Activated T-helper 9 cell treated with anti-CD3 and anti-CD28 coated beads, Interleukin-2, amount 50 U/mL, for 16 hours (primary cell): ENCODE measurements at regions not wholly inside any gene's neighbourhood (a gene's known extent, or its start where the extent isn't known, plus 50 kb on each side); places are given as distances from the start of the nearest gene placed in this dataset.
"Not testable (repeated sequence)": the region's sequence is repeated elsewhere in the genome, so short reads cannot be mapped to it uniquely, and the experiment has no call there.

Experiments used
- DNase-seq: peaks from one replicate; pipeline ENCODE4 v3.0.0-alpha.2; 2020; ENCODE audit warnings: low read depth

- no peak for DNase-seq
These were observed 358.2 kb downstream of the EDEM1 start for GRCh38 chr3:5545719-5546118.

DNA sequence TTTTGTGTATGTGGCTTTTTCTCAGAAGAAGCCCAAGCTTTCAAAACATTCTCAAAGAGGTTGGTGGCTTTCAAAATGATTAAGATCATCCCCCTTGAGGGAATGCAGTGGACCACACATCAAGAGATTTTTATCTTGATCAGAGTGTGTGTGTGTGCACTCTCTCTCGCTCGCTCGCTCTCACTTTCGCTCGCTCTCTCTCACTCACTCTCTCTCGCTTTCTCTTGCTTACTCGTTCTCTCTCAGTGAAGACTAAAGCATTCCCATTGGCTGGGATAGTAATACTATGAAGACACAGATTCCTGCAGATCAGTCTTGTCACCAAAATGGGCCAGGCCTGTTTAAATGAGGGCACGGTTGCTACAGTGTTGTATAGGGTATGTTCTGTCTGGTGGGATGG, 365.7 kb downstream of the EDEM1 start:
- no peak for DNase-seq

- no peak for DNase-seq
These were observed 366.8 kb downstream of the EDEM1 start for GRCh38 chr3:5554245-5554747.

DNA sequence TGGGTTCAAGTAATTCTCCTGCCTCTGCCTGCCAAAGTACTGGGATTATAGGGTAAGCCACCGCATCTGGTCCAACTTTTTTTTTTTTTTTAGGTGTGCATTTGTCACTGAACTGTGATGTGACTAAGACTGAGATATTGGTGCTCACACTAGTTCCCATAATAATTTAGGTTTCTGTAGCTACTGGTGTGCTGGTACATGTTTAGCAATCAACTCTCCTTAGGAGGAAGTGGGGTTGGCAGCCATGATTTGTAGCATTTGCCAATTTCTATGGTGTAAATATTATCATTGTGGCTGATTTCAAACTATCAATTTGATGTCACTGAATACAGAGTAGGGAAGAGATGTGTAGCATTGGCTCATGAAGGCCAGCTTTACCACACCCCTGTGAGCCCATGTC, 372.7 kb downstream of the EDEM1 start:
- no peak for DNase-seq

DNA sequence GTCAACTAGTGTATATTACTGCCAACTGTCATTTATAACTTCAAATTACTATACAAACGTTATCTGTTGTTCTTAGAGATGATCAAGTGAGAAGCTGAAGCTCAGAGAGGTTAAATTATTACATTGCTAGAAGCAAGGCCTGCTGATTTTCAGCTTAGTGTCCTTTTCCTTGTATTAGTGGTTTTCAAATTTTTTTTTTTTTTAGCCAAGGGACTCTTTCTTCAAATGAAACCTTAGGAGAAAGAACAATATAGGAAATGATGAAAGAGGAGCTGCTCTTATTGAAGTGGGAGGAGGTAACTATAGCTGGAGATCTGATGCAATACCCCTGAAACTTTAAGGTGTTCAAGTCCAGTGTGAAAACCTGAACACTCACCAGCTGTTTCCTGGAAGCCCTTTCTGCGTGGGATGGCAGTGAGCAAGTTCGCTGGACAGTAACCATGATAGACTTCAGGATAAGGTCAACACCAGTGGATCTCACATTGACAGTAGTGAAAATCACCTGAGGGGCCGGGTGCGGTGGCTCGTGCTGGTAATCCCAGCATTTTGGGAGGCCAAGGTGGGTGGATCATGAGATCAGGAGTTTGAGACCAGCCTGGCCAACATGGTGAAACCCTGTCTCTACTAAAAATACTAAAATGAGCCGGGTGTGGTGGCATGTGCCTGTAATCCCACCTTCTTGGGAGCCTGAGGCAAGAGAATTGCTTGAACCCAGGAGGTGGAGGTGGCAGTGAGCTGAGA, 376.2 kb downstream of the EDEM1 start:
- no peak for DNase-seq

DNA sequence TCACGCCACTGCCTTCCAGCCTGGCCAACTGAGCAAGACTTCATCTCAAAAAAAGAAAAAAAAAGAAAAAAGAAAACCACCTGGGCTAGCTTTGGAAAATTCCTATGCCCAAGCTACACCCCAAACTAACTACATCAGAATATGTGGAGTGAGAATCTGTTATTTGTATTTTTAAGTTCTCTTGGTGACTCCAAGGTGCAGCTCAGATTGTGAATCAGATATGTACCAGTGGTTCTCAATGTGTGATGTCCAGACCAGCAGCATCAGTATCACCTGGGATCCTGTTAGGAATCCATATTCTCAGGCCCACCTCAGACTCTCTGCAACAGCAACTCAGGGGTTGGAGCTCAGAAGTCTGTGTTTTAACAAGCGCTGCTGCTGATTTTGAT, 376.8 kb downstream of the EDEM1 start:
- no peak for DNase-seq

DNA sequence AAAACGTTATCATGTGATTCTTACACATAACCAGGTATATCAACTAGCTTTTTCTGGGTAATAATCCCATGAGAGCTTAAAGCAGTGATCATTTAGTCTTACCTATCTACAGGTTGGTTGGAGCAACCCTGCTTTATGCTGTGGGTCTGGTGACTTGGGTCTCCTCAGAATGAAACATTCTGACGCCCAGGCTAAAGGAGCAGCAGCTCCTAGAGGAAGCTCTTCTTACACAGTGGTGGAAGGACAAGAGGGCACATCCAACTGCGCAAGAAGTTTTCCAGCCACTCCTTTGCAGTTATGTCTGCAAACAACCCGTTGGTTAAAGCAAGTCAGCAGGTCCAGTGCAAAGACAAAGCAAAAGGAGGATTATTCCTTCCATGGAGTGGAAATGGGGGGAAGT, 377.5 kb downstream of the EDEM1 start:
- DNase-seq: no peak

DNA sequence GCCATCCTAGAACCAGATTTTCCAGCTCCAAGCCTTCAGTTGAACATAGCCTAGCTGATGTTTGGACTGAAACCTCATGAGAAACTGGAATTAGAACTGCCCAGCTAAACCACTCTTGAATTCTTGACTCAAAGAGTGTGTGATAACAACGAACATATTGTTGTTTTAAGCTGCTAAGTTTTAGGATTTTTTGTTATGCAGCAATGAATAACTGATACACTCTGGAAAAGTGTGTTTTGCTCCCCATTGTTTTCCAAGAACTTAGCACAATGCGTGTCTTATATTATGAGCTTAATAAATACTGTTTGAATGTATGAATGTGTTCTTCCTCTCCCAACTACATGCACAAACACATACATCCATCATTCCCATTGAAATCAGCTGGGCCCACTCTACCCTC, 379.6 kb downstream of the EDEM1 start:
- no peak for DNase-seq

GRCh38 chr3:5568451-5568850, 380.9 kb downstream of the EDEM1 start:
- DNase-seq: no peak

GRCh38 chr3:5569152-5569551, 381.6 kb downstream of the EDEM1 start:
- DNase-seq: no peak

- no peak for DNase-seq
These were observed 384.7 kb downstream of the EDEM1 start for GRCh38 chr3:5572168-5572567.

GRCh38 chr3:5576277-5577011, 388.9 kb downstream of the EDEM1 start:
- no peak for DNase-seq

GRCh38 chr3:5579139-5579602, 391.7 kb downstream of the EDEM1 start:
- DNase-seq: no peak

DNA sequence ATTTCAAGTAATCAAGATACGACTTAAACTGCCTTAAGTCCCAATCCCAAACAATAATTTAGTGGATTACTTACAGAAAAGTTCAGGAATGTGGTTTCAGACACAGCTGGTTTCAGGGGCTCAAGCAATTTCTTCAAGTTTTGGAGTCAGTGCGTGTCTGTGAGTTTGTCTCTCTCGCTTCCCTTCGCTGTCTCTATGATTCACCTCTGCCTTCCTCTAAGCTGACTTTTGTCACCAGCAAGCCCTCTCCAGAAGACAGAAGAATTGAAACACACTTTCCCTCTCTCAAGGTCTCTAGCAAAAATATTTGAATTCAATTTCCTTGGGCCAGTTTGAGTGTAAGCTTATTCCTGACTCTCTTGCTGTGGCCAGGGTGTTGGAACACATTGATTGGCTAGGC, 392.4 kb downstream of the EDEM1 start:
- no peak for DNase-seq

DNA sequence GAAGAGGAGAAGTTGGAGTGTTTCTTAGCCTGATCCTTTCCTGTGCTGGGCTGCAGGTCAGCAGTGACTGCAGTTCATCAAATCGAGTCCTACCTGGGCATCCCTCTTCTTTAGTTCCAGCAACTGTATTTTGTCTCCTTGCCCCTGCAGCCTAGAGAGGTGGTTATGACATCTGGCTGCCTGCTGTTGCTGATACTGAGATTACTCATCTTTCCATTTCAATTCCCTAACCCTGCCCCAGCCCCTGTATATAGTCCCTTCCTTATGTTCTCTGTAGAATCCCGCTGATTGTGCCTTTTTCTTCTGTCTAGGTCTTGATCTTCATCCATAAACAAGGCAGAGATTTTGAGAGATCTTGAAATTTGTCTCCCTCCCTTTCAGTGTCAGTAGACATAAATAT, 393.3 kb downstream of the EDEM1 start:
- no peak for DNase-seq

DNA sequence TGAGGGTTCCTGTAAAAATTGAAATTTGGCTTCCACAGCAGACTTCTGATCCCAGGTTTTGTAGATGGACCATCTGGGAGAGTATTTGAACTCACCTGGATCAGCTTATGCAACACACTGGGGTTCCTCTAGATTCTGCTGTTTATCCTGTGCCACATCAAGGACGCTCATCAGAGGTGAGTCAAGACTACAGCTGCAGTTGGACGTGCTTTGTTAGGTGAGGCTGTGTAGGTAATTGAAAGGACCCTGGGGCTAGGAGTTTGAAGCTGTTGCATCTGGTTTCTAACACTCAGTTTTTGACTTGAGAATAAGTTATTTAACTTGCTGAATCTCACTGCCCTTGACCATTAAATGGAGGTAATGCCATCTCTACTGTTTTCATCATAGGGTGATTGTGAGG, 394.2 kb downstream of the EDEM1 start:
- DNase-seq: no peak

DNA sequence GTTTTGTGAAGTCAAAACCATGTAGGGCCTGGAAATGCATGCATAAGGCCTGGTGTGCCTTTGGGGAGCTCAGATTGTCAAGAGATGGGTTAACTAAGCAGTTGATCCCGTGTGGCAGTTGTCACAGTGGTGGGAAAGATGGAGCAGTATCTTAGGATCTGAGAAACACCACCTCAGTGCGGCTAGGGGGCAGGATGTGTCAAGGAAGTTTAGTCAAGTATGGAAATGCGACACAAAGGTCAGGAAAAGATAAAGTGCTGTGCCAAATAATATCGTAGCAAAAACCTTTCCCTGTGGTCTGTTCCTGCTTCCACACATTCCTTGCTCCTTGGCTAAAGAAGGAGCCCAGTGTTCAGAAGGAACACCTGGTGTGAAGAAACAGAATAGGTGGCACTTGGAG, 396.4 kb downstream of the EDEM1 start:
- DNase-seq: no peak

GRCh38 chr3:5585085-5585484, 397.6 kb downstream of the EDEM1 start:
- DNase-seq: no peak

GRCh38 chr3:5606884-5607472, 419.5 kb downstream of the EDEM1 start:
- no peak for DNase-seq

DNA sequence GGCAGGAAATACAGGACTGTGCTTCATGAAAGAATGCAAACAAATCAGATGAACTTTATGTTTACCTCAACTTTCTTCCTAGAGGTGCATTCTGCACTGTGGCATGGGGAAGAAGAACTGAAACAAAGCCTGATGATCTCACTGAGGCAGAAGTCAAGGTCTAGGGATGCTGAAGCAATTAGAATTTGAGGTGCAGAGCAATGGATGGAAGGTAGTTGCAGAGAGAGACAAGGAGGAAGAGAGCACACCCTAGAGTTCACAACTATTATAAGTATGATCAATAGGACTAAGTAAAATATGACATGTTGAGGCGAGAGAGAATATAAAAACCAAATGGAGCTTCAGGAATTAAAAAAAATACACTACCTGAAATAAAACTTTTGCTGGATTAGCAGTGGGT, 420.1 kb downstream of the EDEM1 start:
- DNase-seq: no peak

GRCh38 chr3:5608971-5609370, 421.5 kb downstream of the EDEM1 start:
- DNase-seq: not testable (repeated sequence)

DNA sequence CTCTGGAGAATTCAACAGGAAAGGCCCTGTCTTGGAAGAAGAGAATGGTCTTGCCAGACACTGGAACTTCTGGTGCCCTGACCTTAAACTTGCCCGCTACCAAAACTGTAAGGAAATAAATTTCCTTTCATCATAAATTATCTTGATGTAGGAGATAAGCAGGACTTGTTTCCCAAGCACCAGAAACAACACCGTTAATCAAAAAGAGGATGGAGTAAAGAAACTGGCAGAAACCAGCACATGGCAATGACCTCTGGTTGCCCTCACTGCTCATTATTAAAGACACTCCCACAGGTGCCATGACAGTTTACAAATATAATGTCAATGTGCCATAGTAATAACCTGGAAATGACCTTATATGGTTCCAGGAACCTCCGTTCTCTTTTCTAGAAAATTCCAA, 426.1 kb downstream of the EDEM1 start:
- DNase-seq: no peak

GRCh38 chr3:5616873-5617272, 429.4 kb downstream of the EDEM1 start:
- DNase-seq: no peak
